OCI-LY3 (cell line): ENCODE measurements at regions not wholly inside any gene's neighbourhood (a gene's known extent, or its start where the extent isn't known, plus 50 kb on each side); places are given as distances from the start of the nearest gene placed in this dataset.

ENCODE experiments used
- EZH2phosphoT487 ChIP-seq: fragments of 200-600 bp; shearing (Covaris generic); IDR thresholded peaks from 2 replicates; pipeline ENCODE4 v1.6.1; 2018; ENCODE audit warnings: antibody characterized with exemption, mixed run types, low read depth
- TF ChIP-seq, protein P1 (sequence below): fragments of 200-600, 300-600 bp; sonication (generic); IDR thresholded peaks from 2 replicates; pipeline ENCODE4 v1.5.1; 2014; ENCODE audit warnings: antibody characterized with exemption, low read length, low read depth

DNA sequence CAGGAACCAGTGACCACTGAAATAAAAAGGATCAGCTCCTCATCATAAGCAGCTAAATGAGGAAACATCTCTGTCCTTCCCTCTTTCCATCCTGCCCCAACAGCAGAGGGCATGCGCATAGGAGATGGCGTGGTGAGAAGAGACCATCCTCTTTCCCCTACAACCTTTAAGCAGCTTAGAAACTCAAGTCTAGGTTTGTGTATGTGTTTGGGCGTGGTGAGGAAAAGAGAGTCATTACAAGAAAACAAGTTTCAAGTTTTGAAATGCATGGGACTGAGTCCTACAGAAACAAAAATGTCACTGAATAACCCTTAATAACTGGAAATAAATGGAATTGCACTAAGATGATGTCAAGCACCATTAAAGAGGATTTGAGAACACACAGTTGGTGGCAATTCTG is 96.4 kb upstream of the IL12B start:
- TF ChIP-seq, protein P1, sequence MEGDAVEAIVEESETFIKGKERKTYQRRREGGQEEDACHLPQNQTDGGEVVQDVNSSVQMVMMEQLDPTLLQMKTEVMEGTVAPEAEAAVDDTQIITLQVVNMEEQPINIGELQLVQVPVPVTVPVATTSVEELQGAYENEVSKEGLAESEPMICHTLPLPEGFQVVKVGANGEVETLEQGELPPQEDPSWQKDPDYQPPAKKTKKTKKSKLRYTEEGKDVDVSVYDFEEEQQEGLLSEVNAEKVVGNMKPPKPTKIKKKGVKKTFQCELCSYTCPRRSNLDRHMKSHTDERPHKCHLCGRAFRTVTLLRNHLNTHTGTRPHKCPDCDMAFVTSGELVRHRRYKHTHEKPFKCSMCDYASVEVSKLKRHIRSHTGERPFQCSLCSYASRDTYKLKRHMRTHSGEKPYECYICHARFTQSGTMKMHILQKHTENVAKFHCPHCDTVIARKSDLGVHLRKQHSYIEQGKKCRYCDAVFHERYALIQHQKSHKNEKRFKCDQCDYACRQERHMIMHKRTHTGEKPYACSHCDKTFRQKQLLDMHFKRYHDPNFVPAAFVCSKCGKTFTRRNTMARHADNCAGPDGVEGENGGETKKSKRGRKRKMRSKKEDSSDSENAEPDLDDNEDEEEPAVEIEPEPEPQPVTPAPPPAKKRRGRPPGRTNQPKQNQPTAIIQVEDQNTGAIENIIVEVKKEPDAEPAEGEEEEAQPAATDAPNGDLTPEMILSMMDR = no peak
- TF ChIP-seq EZH2phosphoT487 = no peak
